Forelimb muscle (tissue), 1 donor: ENCODE measurements at regions not wholly inside any gene's neighbourhood (a gene's known extent, or its start where the extent isn't known, plus 50 kb on each side); places are given as distances from the start of the nearest gene placed in this dataset.

Experiments used
- DNase-seq: peaks from one replicate; pipeline ENCODE4 v3.0.0-alpha.2; 2013; ENCODE audit warnings: low read depth

- no peak for DNase-seq
Measured at GRCh38 chr18:24986666-24987302, 365.2 kb downstream of the ZNF521 start.

- no peak for DNase-seq
Measured at GRCh38 chr18:24987303-24988252, 364.4 kb downstream of the ZNF521 start.

- DNase-seq: no peak
Measured at GRCh38 chr18:24988253-24988840, 363.6 kb downstream of the ZNF521 start.

- DNase-seq: no peak
Measured at GRCh38 chr18:24989760-24990593, 362.0 kb downstream of the ZNF521 start.

GRCh38 chr18:24990671-24991134 is 361.3 kb downstream of the ZNF521 start:
- DNase-seq: no peak

GRCh38 chr18:24991141-24992060 is 360.6 kb downstream of the ZNF521 start:
- DNase-seq: no peak

GRCh38 chr18:24992491-24992890 is 359.5 kb downstream of the ZNF521 start:
- no peak for DNase-seq

- DNase-seq: no peak
Measured at GRCh38 chr18:24993628-24994027, 358.3 kb downstream of the ZNF521 start.

- no peak for DNase-seq
Measured at GRCh38 chr18:24995056-24995455, 356.9 kb downstream of the ZNF521 start.

GRCh38 chr18:24995755-24996154 is 356.2 kb downstream of the ZNF521 start:
- no peak for DNase-seq

- DNase-seq: no peak
Measured at GRCh38 chr18:24999650-25000267, 352.2 kb downstream of the ZNF521 start.

- no peak for DNase-seq
Measured at GRCh38 chr18:25001803-25002202, 350.2 kb downstream of the ZNF521 start.

GRCh38 chr18:25005541-25006403 is 346.2 kb downstream of the ZNF521 start:
- no peak for DNase-seq

GRCh38 chr18:25010623-25011374 is 341.2 kb downstream of the ZNF521 start:
- DNase-seq: no peak
